ENCODE measurements at regions not wholly inside any gene's neighbourhood (a gene's known extent, or its start where the extent isn't known, plus 50 kb on each side); places are given as distances from the start of the nearest gene placed in this dataset.
A peak's percentile ranks its signal among the peaks of the same experiment; 100 is the strongest.

GRCh38 chr4:33411182-33411581 lies 2691.0 kb downstream of the PCDH7 start:
- Mint-ChIP-seq H3K27me3 (ENCODE audit: low read depth) (no peaks in the 10 kb centered on the region), H3K4me3 (no peak overlapping the region), H3K4me1 (no peaks in the 10 kb centered on the region), H3K36me3 (ENCODE audit: low read depth) (no peaks in the 10 kb centered on the region), H3K9me3 (peaks cover 14% of the 10 kb centered on the region), H3K27ac (no peak overlapping the region)
- TF ChIP-seq, protein P1, sequence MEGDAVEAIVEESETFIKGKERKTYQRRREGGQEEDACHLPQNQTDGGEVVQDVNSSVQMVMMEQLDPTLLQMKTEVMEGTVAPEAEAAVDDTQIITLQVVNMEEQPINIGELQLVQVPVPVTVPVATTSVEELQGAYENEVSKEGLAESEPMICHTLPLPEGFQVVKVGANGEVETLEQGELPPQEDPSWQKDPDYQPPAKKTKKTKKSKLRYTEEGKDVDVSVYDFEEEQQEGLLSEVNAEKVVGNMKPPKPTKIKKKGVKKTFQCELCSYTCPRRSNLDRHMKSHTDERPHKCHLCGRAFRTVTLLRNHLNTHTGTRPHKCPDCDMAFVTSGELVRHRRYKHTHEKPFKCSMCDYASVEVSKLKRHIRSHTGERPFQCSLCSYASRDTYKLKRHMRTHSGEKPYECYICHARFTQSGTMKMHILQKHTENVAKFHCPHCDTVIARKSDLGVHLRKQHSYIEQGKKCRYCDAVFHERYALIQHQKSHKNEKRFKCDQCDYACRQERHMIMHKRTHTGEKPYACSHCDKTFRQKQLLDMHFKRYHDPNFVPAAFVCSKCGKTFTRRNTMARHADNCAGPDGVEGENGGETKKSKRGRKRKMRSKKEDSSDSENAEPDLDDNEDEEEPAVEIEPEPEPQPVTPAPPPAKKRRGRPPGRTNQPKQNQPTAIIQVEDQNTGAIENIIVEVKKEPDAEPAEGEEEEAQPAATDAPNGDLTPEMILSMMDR (IDR thresholded peaks at IDR 0.05; ENCODE audit: unreplicated experiment in 3 of 3), result no peak

DNA sequence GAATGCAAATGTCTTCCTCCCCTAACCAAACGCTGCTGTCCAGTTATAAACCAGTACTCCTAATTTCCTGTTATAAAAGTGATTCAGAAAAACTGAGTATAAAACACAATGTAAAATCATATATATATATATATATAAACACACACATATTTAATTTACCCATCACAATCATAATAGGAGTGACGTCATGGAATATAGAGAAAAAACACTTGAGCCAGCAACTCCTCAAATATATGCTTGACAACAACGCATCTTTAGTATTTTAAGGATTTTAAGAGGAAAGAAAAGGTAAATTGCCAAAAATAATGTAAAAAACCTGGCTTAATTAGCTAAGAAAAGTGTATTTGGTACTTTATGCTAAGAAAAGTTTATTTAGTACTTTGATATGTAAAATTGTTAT lies 2701.7 kb downstream of the PCDH7 start:
- Mint-ChIP-seq H3K36me3 (ENCODE audit: low read depth) (no peaks in the 10 kb centered on the region), H3K4me3 (no peak overlapping the region), H3K9me3 (no peaks in the 10 kb centered on the region), H3K27ac (peak overlapping the region in 1 of 3 experiments; percentile 91), H3K4me1 (peaks cover 11% of the 10 kb centered on the region), H3K27me3 (ENCODE audit: low read depth) (no peaks in the 10 kb centered on the region)
- TF ChIP-seq, protein P1 (IDR thresholded peaks at IDR 0.05; ENCODE audit: unreplicated experiment in 3 of 3), result no peak

GRCh38 chr4:33422656-33423055 lies 2702.5 kb downstream of the PCDH7 start:
- Mint-ChIP-seq H3K36me3 (ENCODE audit: low read depth) (no peaks in the 10 kb centered on the region), H3K9me3 (no peaks in the 10 kb centered on the region), H3K4me1 (peaks cover 11% of the 10 kb centered on the region), H3K27me3 (ENCODE audit: low read depth) (no peaks in the 10 kb centered on the region), H3K27ac (peak overlapping the region; percentile 43 to 91 (median 90)), H3K4me3 (no peak overlapping the region)
- TF ChIP-seq, protein P1 (IDR thresholded peaks at IDR 0.05; ENCODE audit: unreplicated experiment in 3 of 3), result no peak

DNA sequence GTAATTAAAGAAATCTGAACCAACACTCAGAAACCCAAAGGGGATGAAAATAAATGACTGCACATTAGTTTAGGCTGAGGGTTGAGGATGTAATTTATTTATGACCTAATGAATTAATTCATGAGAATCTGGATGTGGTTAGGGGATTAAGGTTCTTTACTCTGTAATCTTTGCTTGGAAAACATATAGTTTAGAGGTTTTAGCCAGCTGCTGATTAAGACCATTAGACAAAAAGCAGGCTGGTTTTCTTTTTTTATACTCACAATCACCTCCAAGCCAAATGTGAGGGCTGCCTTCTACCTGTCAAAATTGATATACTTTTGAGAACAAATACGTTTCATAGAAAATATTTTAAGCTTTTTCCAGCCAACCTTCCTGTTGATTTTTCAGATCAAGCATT lies 2705.8 kb downstream of the PCDH7 start:
- no peak overlapping the region for H3K4me3 Mint-ChIP-seq
- TF ChIP-seq, protein P1 (IDR thresholded peaks at IDR 0.05; ENCODE audit: unreplicated experiment in 3 of 3), result no peak

DNA sequence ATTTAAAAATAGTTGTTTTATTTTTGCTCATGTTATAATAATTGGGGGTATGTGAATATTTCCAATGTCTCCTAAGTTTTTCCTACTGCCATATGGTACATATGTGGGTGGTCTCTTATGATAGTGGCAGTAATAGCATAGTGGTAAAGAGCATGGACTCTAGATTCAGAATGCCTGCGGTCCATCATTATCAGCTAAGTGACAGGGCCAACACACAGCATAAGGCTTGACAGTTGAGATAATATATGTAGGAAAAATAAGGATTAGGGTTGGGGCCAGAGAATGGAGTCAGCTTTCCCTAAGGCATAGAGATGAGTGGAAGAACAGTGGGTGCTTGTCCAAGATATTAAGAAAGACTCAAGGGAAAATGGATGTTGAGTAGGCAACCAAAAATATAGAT lies 2707.5 kb downstream of the PCDH7 start:
- TF ChIP-seq, protein P1 (IDR thresholded peaks at IDR 0.05; ENCODE audit: unreplicated experiment in 3 of 3), result no peak
- peaks cover 7% of the 10 kb centered on the region for H3K4me1 Mint-ChIP-seq
- H3K27ac Mint-ChIP-seq, result no peak overlapping the region
- no peaks in the 10 kb centered on the region for H3K27me3 Mint-ChIP-seq (ENCODE audit: low read depth)
- no peak overlapping the region for H3K4me3 Mint-ChIP-seq
- no peaks in the 10 kb centered on the region for H3K9me3 Mint-ChIP-seq
- no peaks in the 10 kb centered on the region for H3K36me3 Mint-ChIP-seq (ENCODE audit: low read depth)

More for the DNA sequence above, 2705.8 kb downstream of the PCDH7 start:
- H3K36me3 Mint-ChIP-seq (ENCODE audit: low read depth), result no peaks in the 10 kb centered on the region
- no peaks in the 10 kb centered on the region for H3K9me3 Mint-ChIP-seq
- no peaks in the 10 kb centered on the region for H3K27me3 Mint-ChIP-seq (ENCODE audit: low read depth)
- H3K4me1 Mint-ChIP-seq, result peaks cover 11% of the 10 kb centered on the region
- H3K27ac Mint-ChIP-seq, result no peak overlapping the region

DNA sequence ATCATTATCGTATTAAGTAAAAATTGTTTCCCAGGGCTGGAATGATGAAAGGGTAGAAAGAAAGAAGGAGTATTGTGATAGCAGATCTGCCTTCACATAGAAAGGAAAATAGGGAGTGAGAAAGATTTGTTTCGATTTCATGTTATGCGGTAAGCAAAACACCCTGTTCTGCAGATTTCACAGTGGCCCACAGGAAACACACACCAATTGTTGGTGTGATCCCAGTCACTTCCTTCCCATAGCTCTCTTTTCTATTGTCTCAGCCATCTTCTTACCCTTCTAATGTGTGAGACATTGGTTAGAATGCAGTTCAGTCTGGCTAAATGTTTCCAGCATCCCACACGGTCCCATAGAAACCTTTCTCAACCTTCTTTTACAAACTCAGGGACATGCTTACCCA lies 2709.8 kb downstream of the PCDH7 start:
- H3K27me3 Mint-ChIP-seq (ENCODE audit: low read depth), result no peaks in the 10 kb centered on the region
- no peaks in the 10 kb centered on the region for H3K4me1 Mint-ChIP-seq
- TF ChIP-seq, protein P1 (IDR thresholded peaks at IDR 0.05; ENCODE audit: unreplicated experiment in 3 of 3), result no peak
- H3K36me3 Mint-ChIP-seq (ENCODE audit: low read depth), result no peaks in the 10 kb centered on the region
- no peak overlapping the region for H3K27ac Mint-ChIP-seq
- H3K9me3 Mint-ChIP-seq, result no peaks in the 10 kb centered on the region
- no peak overlapping the region for H3K4me3 Mint-ChIP-seq

Measured in nephron (organoid).